ENCODE measurements at regions not wholly inside any gene's neighbourhood (a gene's known extent, or its start where the extent isn't known, plus 50 kb on each side); places are given as distances from the start of the nearest gene placed in this dataset.

DNA sequence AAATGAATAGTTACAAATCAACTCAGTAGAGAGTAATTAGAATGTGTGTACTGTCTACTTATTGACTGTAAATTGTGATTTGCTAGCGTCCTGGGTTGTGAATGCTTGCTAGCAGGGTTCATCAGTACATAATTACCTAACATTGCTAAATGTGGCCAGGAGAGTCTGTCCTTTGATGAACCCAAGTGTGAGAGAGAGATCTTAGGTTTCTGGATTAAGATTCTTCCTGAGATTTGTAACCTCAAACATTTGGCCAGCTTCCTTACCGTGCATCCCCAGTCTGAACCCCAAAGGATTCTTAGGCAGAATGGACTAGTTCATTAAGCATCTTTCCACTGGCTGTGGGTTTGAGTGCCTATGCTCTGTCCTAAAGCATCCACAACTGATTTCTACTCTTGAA lies 84.0 kb upstream of the ITPRID2 start:
- TF ChIP-seq EZH2 (IDR thresholded peaks at IDR 0.05; ENCODE audit: insufficient read depth, poor library complexity, severe bottlenecking) (no peak), EZH2phosphoT487 (IDR thresholded peaks at IDR 0.05; ENCODE audit: insufficient read depth, low read depth) (no peak)

Measured in GM23248 (cell line).